Gastrocnemius medialis (tissue), 4 donors: ENCODE measurements at regions not wholly inside any gene's neighbourhood (a gene's known extent, or its start where the extent isn't known, plus 50 kb on each side); places are given as distances from the start of the nearest gene placed in this dataset.

Experiments
- ATAC-seq, 2 donors: fragments of 150-250 bp; one replicate each; pipeline ENCODE4 v1.9.1; 2016
- DNase-seq, 2 donors: peaks; one replicate each; pipeline ENCODE4 v3.0.0-alpha.2; 2019
- H3K27ac ChIP-seq, 4 donors: fragments of 200-600 bp; sonication (generic); 1 replicate in 1 of 4; 2 replicates in 3 of 4; pipeline ENCODE4 v1.5.1; 2016 to 2018; ENCODE audit warnings: mild to moderate bottlenecking in 2 of 4, moderate library complexity in 1 of 4
- H3K27me3 ChIP-seq, 3 donors: fragments of 200-600 bp; sonication (generic) in 2 of 3; 1 replicate in 1 of 3; 2 replicates in 2 of 3; pipeline versions ENCODE4 v1.5.1 to v1.6.0; 2016 to 2019; ENCODE audit warnings: mild to moderate bottlenecking in 1 of 3, moderate library complexity in 1 of 3
- H3K36me3 ChIP-seq, 2 donors: fragments of 200-600 bp; sonication (generic) in 1 of 2; one replicate each; pipeline ENCODE4 v1.5.1; 2017 to 2018
- H3K4me1 ChIP-seq, 2 donors: fragments of 200-600 bp; sonication (generic) in 1 of 2; one replicate each; pipeline ENCODE4 v1.5.1; 2016 to 2017; ENCODE audit warnings: mild to moderate bottlenecking in 2 of 2
- H3K4me3 ChIP-seq, 4 donors: fragments of 200-600 bp; sonication (generic) in 3 of 4; 1 replicate in 1 of 4; 2 replicates in 3 of 4; pipeline ENCODE4 v1.5.1; 2016 to 2019; ENCODE audit warnings: mild to moderate bottlenecking in 2 of 4
- H3K9me3 ChIP-seq, 3 donors: fragments of 200-600 bp; sonication (generic) in 2 of 3; 1 replicate in 1 of 3; 2 replicates in 2 of 3; pipeline ENCODE4 v1.5.1; 2016 to 2019
- CTCF ChIP-seq, 5 experiments: fragments of 450-650 bp in 3 of 5; fragments of 200-600 bp in 2 of 5; sonication (generic) in 2 of 5; IDR thresholded peaks in 4 of 5; conservative IDR thresholded peaks in 1 of 5; 1 replicate in 4 of 5; 2 replicates in 1 of 5; pipeline ENCODE4 v1.5.1; 2016 to 2019; ENCODE audit warnings: antibody characterized with exemption in 5 of 5, mild to moderate bottlenecking in 3 of 5, moderate library complexity in 3 of 5
- POLR2A ChIP-seq, 2 donors: fragments of 450-650 bp; IDR thresholded peaks; one replicate each; pipeline ENCODE4 v1.6.1; 2017; ENCODE audit warnings: antibody characterized with exemption in 2 of 2, mild to moderate bottlenecking in 2 of 2, moderate library complexity in 2 of 2
- in situ Hi-C, 4 donors: fragments of 200-750 bp; cut with MboI; loops; one replicate each; pipeline versions ENCODE4 v1.15.0 to v1.8.0; 2017; ENCODE audit warnings: low sequenced_read_pairs in 4 of 4
- intact Hi-C: fragments of 100-400 bp; cut with DNase I; formaldehyde crosslinking; loops from one replicate; pipeline ENCODE4 v1.15.1; 2023; ENCODE audit warnings: low total_unique reads

- no peaks in the 10 kb centered on the region for H3K27me3 ChIP-seq
- H3K4me3 ChIP-seq: no peak overlapping the region
- no peaks in the 10 kb centered on the region for H3K4me1 ChIP-seq
- DNase-seq (no peak), ATAC-seq (no peak)
- intact Hi-C loops (no loop called here), in situ Hi-C loops (no loop called here)
- TF ChIP-seq CTCF (IDR thresholded peaks at IDR 0.05 in 4 of 5, conservative IDR thresholded peaks at IDR 0.05 in 1 of 5) (no peak), POLR2A (IDR thresholded peaks at IDR 0.05) (no peak)
- no peak overlapping the region for H3K27ac ChIP-seq
- H3K9me3 ChIP-seq: no peaks in the 10 kb centered on the region
- no peaks in the 10 kb centered on the region for H3K36me3 ChIP-seq
Measured at GRCh38 chr20:11844691-11845090, 73.0 kb upstream of the BTBD3 start.

- intact Hi-C loops: no loop called here
- H3K4me3 ChIP-seq: no peak overlapping the region
- DNase-seq (no peak), ATAC-seq (no peak)
- TF ChIP-seq CTCF (IDR thresholded peaks at IDR 0.05 in 4 of 5, conservative IDR thresholded peaks at IDR 0.05 in 1 of 5) (no peak), POLR2A (IDR thresholded peaks at IDR 0.05) (no peak)
- no peaks in the 10 kb centered on the region for H3K27me3 ChIP-seq
- H3K36me3 ChIP-seq: no peaks in the 10 kb centered on the region
- in situ Hi-C loops: no loop called here
- no peaks in the 10 kb centered on the region for H3K9me3 ChIP-seq
- no peaks in the 10 kb centered on the region for H3K4me1 ChIP-seq
- H3K27ac ChIP-seq: no peak overlapping the region
Measured at GRCh38 chr20:11845340-11845739, 72.4 kb upstream of the BTBD3 start.

GRCh38 chr20:11846131-11846530 lies 71.6 kb upstream of the BTBD3 start:
- ATAC-seq: no peak
- no peak for DNase-seq
- in situ Hi-C loops: no loop called here
- intact Hi-C loops: no loop called here
- no peak overlapping the region for H3K4me3 ChIP-seq
- H3K9me3 ChIP-seq: no peaks in the 10 kb centered on the region
- H3K4me1 ChIP-seq: no peaks in the 10 kb centered on the region
- TF ChIP-seq POLR2A (IDR thresholded peaks at IDR 0.05) (no peak), CTCF (IDR thresholded peaks at IDR 0.05 in 4 of 5, conservative IDR thresholded peaks at IDR 0.05 in 1 of 5) (no peak)
- H3K27ac ChIP-seq: no peak overlapping the region
- no peaks in the 10 kb centered on the region for H3K36me3 ChIP-seq
- H3K27me3 ChIP-seq: no peaks in the 10 kb centered on the region

- no peak for DNase-seq
- ATAC-seq: no peak
- Histone ChIP-seq H3K9me3 (no peaks in the 10 kb centered on the region), H3K36me3 (no peaks in the 10 kb centered on the region), H3K4me3 (no peak overlapping the region), H3K27me3 (no peaks in the 10 kb centered on the region), H3K27ac (no peak overlapping the region), H3K4me1 (no peaks in the 10 kb centered on the region)
- in situ Hi-C loops (no loop called here), intact Hi-C loops (no loop called here)
- no peak for TF ChIP-seq POLR2A (IDR thresholded peaks at IDR 0.05)
- no peak for TF ChIP-seq CTCF (IDR thresholded peaks at IDR 0.05 in 4 of 5, conservative IDR thresholded peaks at IDR 0.05 in 1 of 5)
Measured at GRCh38 chr20:11847827-11848226, 69.9 kb upstream of the BTBD3 start.

- TF ChIP-seq CTCF (IDR thresholded peaks at IDR 0.05 in 4 of 5, conservative IDR thresholded peaks at IDR 0.05 in 1 of 5): no peak
- no peak for TF ChIP-seq POLR2A (IDR thresholded peaks at IDR 0.05)
- in situ Hi-C loops: no loop called here
- intact Hi-C loops: no loop called here
Measured at GRCh38 chr20:11849270-11849915, 68.3 kb upstream of the BTBD3 start.

More at GRCh38 chr20:11849270-11849915, 68.3 kb upstream of the BTBD3 start:
- Histone ChIP-seq H3K4me1 (no peaks in the 10 kb centered on the region), H3K9me3 (no peaks in the 10 kb centered on the region), H3K27ac (no peak overlapping the region), H3K27me3 (no peaks in the 10 kb centered on the region), H3K36me3 (no peaks in the 10 kb centered on the region), H3K4me3 (no peak overlapping the region)
- ATAC-seq (no peak), DNase-seq (no peak)
